PC-3 (cell line): ENCODE measurements at regions not wholly inside any gene's neighbourhood (a gene's known extent, or its start where the extent isn't known, plus 50 kb on each side); places are given as distances from the start of the nearest gene placed in this dataset.

Experiments
- EZH2phosphoT487 ChIP-seq: fragments of 300-600 bp; sonication (generic); IDR thresholded peaks from 2 replicates; pipeline ENCODE4 v1.6.1; 2018; ENCODE audit warnings: mild to moderate bottlenecking, antibody characterized with exemption, low read length, borderline replicate concordance
- TF ChIP-seq, protein P1 (sequence below): fragments of 300-600 bp; sonication (generic); conservative IDR thresholded peaks from 2 replicates; pipeline ENCODE4 v1.5.1; 2017; ENCODE audit warnings: antibody characterized with exemption, low read depth, mild to moderate bottlenecking, low read length

DNA sequence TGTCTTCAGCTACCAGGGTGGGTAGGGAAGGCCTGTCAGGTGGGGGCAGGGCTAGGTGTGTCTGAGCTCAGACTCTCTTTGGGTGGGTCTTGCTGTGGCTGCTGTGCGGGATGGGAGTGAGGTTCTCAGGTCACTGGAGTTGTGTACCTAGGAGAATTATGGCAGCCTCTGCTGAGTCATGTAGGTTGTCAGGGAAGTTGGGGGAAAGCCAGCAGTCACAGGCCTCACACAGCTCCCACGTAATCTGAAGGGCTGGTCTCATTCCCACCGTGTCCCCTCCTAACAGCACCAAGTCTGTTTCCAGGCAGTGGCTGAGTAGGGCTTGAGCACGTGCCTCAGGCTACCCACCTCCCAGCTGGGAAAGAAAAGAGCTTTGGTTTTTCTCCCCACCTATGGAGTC lies 67.0 kb downstream of the CHCHD4 start:
- TF ChIP-seq, protein P1, sequence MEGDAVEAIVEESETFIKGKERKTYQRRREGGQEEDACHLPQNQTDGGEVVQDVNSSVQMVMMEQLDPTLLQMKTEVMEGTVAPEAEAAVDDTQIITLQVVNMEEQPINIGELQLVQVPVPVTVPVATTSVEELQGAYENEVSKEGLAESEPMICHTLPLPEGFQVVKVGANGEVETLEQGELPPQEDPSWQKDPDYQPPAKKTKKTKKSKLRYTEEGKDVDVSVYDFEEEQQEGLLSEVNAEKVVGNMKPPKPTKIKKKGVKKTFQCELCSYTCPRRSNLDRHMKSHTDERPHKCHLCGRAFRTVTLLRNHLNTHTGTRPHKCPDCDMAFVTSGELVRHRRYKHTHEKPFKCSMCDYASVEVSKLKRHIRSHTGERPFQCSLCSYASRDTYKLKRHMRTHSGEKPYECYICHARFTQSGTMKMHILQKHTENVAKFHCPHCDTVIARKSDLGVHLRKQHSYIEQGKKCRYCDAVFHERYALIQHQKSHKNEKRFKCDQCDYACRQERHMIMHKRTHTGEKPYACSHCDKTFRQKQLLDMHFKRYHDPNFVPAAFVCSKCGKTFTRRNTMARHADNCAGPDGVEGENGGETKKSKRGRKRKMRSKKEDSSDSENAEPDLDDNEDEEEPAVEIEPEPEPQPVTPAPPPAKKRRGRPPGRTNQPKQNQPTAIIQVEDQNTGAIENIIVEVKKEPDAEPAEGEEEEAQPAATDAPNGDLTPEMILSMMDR, result no peak
- TF ChIP-seq EZH2phosphoT487, result no peak
